SKM-1 (cell line): ENCODE measurements at regions not wholly inside any gene's neighbourhood (a gene's known extent, or its start where the extent isn't known, plus 50 kb on each side); places are given as distances from the start of the nearest gene placed in this dataset.
A peak's percentile ranks its signal among the peaks of the same experiment; 100 is the strongest.
"Not testable (repeated sequence)": the region's sequence is repeated elsewhere in the genome, so short reads cannot be mapped to it uniquely, and the experiment has no call there.

Source experiments
- DNase-seq: peaks from one replicate; lab custom pipeline; 2025; ENCODE audit not compliant: unreplicated experiment; lab: John Stamatoyannopoulos, UW

- no peak for DNase-seq
Observed at GRCh38 chr15:53218666-53219580, 428.8 kb upstream of the ONECUT1 start.

GRCh38 chr15:53216036-53216435, 425.9 kb upstream of the ONECUT1 start:
- no peak for DNase-seq

GRCh38 chr15:53213336-53213735, 423.2 kb upstream of the ONECUT1 start:
- no peak for DNase-seq

- no peak for DNase-seq
Observed at GRCh38 chr15:53212785-53213184, 422.6 kb upstream of the ONECUT1 start.

- DNase-seq, result no peak
Observed at GRCh38 chr15:53210653-53211052, 420.5 kb upstream of the ONECUT1 start.

GRCh38 chr15:53209396-53210042, 419.4 kb upstream of the ONECUT1 start:
- DNase-seq, result no peak

- no peak for DNase-seq
Observed at GRCh38 chr15:53208751-53209150, 418.6 kb upstream of the ONECUT1 start.

- no peak for DNase-seq
Observed at GRCh38 chr15:53203454-53203853, 413.3 kb upstream of the ONECUT1 start.

- no peak for DNase-seq
Observed at GRCh38 chr15:53202876-53203275, 412.7 kb upstream of the ONECUT1 start.

GRCh38 chr15:53197426-53197839, 407.3 kb upstream of the ONECUT1 start:
- peak; percentile 6 for DNase-seq

- DNase-seq, result no peak
Observed at GRCh38 chr15:53196788-53197187, 406.7 kb upstream of the ONECUT1 start.

- no peak for DNase-seq
Observed at GRCh38 chr15:53196242-53196641, 406.1 kb upstream of the ONECUT1 start.

GRCh38 chr15:53193149-53193548, 403.0 kb upstream of the ONECUT1 start:
- DNase-seq, result no peak

GRCh38 chr15:53189860-53190259, 399.7 kb upstream of the ONECUT1 start:
- no peak for DNase-seq

GRCh38 chr15:53183449-53183848, 393.3 kb upstream of the ONECUT1 start:
- DNase-seq, result not testable (repeated sequence)

GRCh38 chr15:53171571-53171970, 381.4 kb upstream of the ONECUT1 start:
- DNase-seq, result no peak

- no peak for DNase-seq
Observed at GRCh38 chr15:53166684-53167201, 376.6 kb upstream of the ONECUT1 start.

GRCh38 chr15:53165988-53166683, 376.0 kb upstream of the ONECUT1 start:
- no peak for DNase-seq

GRCh38 chr15:53160092-53160704, 370.1 kb upstream of the ONECUT1 start:
- DNase-seq, result no peak

GRCh38 chr15:53159458-53159857, 369.3 kb upstream of the ONECUT1 start:
- no peak for DNase-seq

GRCh38 chr15:53158995-53159394, 368.9 kb upstream of the ONECUT1 start:
- no peak for DNase-seq
